ENCODE measurements at regions not wholly inside any gene's neighbourhood (a gene's known extent, or its start where the extent isn't known, plus 50 kb on each side); places are given as distances from the start of the nearest gene placed in this dataset.

- peak; percentile 94 for TF ChIP-seq CTCF (IDR thresholded peaks at IDR 0.05; ENCODE audit: low read depth, low read length, missing input control)
- TF ChIP-seq TAF1 (conservative IDR thresholded peaks at IDR 0.05), result no peak
- TF ChIP-seq YY1 (IDR thresholded peaks at IDR 0.05), result no peak
- TF ChIP-seq FOXA2 (IDR thresholded peaks at IDR 0.05), result no peak
- TF ChIP-seq, protein P1, sequence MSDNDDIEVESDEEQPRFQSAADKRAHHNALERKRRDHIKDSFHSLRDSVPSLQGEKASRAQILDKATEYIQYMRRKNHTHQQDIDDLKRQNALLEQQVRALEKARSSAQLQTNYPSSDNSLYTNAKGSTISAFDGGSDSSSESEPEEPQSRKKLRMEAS (IDR thresholded peaks at IDR 0.05), result no peak
- TF ChIP-seq, protein P2, sequence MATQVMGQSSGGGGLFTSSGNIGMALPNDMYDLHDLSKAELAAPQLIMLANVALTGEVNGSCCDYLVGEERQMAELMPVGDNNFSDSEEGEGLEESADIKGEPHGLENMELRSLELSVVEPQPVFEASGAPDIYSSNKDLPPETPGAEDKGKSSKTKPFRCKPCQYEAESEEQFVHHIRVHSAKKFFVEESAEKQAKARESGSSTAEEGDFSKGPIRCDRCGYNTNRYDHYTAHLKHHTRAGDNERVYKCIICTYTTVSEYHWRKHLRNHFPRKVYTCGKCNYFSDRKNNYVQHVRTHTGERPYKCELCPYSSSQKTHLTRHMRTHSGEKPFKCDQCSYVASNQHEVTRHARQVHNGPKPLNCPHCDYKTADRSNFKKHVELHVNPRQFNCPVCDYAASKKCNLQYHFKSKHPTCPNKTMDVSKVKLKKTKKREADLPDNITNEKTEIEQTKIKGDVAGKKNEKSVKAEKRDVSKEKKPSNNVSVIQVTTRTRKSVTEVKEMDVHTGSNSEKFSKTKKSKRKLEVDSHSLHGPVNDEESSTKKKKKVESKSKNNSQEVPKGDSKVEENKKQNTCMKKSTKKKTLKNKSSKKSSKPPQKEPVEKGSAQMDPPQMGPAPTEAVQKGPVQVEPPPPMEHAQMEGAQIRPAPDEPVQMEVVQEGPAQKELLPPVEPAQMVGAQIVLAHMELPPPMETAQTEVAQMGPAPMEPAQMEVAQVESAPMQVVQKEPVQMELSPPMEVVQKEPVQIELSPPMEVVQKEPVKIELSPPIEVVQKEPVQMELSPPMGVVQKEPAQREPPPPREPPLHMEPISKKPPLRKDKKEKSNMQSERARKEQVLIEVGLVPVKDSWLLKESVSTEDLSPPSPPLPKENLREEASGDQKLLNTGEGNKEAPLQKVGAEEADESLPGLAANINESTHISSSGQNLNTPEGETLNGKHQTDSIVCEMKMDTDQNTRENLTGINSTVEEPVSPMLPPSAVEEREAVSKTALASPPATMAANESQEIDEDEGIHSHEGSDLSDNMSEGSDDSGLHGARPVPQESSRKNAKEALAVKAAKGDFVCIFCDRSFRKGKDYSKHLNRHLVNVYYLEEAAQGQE (IDR thresholded peaks at IDR 0.05), result no peak
- TF ChIP-seq, protein P3, sequence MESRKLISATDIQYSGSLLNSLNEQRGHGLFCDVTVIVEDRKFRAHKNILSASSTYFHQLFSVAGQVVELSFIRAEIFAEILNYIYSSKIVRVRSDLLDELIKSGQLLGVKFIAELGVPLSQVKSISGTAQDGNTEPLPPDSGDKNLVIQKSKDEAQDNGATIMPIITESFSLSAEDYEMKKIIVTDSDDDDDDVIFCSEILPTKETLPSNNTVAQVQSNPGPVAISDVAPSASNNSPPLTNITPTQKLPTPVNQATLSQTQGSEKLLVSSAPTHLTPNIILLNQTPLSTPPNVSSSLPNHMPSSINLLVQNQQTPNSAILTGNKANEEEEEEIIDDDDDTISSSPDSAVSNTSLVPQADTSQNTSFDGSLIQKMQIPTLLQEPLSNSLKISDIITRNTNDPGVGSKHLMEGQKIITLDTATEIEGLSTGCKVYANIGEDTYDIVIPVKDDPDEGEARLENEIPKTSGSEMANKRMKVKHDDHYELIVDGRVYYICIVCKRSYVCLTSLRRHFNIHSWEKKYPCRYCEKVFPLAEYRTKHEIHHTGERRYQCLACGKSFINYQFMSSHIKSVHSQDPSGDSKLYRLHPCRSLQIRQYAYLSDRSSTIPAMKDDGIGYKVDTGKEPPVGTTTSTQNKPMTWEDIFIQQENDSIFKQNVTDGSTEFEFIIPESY (IDR thresholded peaks at IDR 0.05), result no peak
- no peak for TF ChIP-seq RXRA (IDR thresholded peaks at IDR 0.05)
- TF ChIP-seq SP1 (IDR thresholded peaks at IDR 0.05), result no peak
Observed at GRCh38 chr10:129030996-129031843, 435.8 kb upstream of the MGMT start.

Data from liver (tissue), 3 donors.